SK-N-DZ (cell line): ENCODE measurements at regions not wholly inside any gene's neighbourhood (a gene's known extent, or its start where the extent isn't known, plus 50 kb on each side); places are given as distances from the start of the nearest gene placed in this dataset.

Experiments
- DNase-seq: peaks from one replicate; pipeline ENCODE4 v3.0.0-alpha.2; 2015; ENCODE audit warnings: low spot score

- DNase-seq: no peak
Measured at GRCh38 chr3:193847402-193847801, 254.4 kb downstream of the OPA1 start.

DNA sequence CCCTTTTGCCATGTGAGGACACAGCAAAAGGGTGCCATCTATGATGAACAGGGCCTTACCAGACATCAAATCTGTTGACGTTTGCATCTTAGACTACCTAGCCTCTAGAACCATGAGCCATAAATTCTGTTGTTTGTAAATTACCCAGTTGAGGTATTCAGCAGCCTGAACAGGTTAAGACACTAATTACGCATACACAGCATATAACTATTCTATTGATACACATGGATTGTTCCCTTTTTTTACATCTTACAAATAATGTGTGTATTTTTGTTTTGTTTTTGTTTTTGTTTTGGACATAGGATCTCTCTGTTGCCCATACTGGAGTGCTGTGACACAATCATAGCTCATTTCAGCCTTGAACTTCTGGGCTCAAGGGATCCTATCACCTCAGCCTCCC lies 255.5 kb downstream of the OPA1 start:
- no peak for DNase-seq

DNA sequence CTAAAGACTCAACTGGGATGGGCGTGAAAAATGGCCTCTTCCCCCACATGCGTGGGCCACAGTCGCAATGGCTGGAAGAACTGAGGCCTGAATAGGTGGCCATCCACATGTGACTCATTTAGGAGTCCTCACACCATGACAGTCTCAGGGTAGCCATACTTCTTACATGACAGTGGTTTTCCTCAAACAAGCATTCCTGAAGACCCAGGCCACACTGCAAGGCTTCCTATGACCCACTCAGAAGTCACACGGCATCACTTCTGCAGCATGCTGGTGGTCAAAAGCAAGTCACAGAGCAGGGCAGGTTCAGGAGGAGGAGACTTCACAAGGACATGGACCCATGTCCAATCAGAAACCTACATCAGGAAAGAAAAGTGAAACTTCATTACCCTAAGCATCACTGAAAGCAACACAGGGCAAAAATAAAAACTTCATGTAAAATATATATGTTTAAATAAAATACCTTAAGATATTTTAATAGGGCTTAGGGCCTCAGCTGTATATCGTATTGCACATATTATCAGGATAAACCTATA lies 257.1 kb downstream of the OPA1 start:
- no peak for DNase-seq

- DNase-seq: no peak
Measured at GRCh38 chr3:193851428-193851847, 258.4 kb downstream of the OPA1 start.

DNA sequence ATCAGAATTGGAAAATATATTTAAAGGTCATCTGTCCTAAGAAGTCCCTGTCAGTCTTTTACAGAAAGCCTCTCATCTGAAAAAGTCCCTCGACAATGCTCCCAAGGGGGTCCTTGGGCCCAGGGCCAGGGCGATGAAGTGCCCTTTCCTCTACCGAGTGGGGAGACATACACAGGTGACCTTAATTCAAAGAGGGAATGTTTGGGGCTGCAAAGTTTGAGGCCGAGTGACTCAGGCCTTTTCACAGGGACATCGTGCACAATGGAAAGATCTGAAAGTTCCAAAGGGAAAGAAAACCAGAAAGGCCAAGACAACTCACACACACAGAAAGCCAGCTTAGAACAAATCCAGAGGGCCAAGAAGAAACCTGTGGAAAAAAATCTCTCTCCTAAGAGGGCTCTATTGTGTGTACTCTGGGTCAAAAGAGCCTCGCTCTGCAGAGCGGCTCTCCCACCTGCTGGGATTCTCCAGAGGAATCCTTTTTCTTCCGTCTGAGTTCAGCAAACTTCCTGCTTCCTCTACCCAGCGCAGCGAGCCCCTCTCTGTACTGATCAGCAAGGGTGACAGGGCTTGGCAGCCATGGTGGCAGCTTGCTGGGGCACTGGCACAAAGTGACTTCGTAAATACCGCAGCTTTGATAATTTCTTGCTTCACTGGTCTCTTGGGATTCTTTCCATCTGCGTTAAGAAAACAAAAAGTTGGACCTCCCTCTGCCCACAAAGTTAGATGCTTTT lies 259.1 kb downstream of the OPA1 start:
- no peak for DNase-seq

- DNase-seq: no peak
Measured at GRCh38 chr3:193852901-193853300, 259.9 kb downstream of the OPA1 start.

DNA sequence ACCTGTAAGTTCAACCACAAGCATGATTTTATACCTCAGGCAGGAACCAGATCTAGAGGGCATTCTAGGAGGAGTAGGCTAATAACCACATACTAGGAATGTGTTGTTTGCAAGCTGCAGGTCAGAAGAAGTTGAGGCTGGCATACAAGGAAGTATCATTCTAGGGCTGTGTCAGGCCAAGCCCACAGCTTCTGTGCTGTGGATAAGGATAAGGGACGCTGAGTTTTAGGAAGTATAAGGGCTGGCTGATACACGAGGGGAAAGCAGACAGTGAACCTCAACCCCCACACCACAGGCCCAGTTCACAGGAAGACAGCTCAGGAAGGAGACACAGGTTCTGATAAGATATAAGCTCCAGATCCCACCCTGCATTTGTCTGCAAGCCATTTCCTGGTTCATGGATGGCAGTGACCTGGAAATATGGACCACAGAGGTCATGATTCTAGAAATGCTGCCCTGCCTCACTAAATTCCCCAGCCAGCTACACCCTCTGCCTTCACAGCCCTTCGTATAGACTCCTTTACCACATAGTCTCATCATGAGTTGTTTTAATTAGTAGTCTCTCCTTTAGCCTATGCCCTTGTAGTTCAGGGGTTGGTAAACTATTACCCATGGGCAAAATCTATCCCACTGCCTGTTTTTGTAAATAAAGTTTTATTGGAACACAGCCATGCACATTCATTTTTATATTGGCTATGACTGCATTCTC lies 260.7 kb downstream of the OPA1 start:
- no peak for DNase-seq

GRCh38 chr3:193857996-193858395 lies 265.0 kb downstream of the OPA1 start:
- no peak for DNase-seq

GRCh38 chr3:193859195-193859594 lies 266.2 kb downstream of the OPA1 start:
- no peak for DNase-seq

GRCh38 chr3:193861012-193861411 lies 268.0 kb downstream of the OPA1 start:
- DNase-seq: no peak

- no peak for DNase-seq
Measured at GRCh38 chr3:193862843-193863242, 269.8 kb downstream of the OPA1 start.

- no peak for DNase-seq
Measured at GRCh38 chr3:193863657-193864357, 270.8 kb downstream of the OPA1 start.

GRCh38 chr3:193865339-193865738 lies 270.6 kb upstream of the HES1 start:
- DNase-seq: no peak

DNA sequence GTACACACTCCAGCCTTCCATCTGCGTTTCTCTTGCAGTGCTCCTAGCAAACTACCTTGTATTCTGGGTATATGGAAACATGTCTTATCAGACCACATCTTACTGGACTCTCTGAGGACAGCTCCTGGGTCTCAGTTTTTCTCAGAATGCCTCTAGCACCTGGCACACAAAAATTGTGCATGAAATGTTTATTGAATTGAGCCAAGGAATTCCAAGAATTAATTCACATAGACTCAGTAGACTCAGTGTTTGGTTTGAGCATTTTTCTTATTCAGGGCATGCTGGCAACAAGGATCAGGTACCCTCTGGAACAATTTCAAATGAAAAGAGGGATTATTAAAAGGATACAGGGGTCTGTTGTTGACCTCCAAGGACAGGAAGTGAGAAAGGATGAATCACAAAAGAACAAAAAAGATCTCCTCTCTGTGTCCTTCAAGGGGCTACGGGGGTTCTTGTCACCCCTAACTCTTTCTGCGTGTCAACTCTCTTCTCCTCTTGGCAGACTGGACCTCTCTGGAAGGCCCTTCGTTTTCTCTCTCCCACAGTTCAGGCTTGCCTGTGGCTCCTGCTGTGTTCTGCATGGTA lies 270.0 kb upstream of the HES1 start:
- no peak for DNase-seq

GRCh38 chr3:193868590-193868989 lies 267.4 kb upstream of the HES1 start:
- DNase-seq: no peak

DNA sequence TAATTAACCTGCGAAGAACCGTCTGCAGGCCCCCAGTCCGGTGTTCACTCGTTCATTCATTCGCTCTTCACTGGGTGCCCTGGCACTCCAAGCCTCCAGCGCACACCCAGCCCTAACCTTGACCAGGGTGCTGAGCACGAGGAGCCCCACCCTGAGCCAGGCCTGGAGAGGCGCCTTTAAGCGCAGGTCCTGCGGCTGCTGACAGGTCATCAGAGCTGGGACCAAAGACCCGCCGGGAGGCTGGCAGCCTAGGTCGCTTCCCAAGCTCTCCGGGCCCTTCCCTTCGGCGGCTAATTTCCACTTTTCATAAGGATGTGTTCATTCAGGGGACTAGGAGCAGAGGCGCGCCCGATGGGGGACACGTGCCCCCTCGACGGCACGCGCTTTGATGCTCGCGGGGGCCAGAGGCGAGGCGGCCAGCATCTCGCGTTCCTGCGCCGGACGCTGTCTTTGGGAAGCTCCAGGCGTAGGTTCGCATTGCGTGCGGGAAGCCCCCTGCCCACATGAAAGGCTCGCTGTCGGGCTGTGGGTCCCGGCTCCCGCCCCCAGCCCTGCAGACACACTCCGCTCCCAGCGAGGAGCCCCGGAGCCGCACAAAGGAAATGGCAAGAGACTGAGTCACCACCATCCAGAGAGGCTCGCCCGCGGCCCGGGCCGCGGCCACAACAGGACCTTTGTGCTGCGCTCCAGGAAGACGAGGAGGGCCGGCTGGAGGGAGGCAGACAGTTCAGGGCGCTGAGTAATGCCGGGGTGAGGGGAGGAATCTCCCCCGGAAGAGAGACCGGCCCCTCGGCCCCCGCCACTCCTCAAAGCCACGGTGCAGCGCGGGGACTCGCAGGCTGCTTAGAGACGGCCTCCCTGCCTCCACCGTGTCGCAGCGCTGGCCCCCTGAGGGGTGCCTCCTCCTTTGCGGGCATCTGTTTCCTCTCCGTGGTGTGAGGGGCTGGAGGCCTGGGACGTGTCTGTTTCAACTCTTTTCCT lies 266.4 kb upstream of the HES1 start:
- no peak for DNase-seq

DNA sequence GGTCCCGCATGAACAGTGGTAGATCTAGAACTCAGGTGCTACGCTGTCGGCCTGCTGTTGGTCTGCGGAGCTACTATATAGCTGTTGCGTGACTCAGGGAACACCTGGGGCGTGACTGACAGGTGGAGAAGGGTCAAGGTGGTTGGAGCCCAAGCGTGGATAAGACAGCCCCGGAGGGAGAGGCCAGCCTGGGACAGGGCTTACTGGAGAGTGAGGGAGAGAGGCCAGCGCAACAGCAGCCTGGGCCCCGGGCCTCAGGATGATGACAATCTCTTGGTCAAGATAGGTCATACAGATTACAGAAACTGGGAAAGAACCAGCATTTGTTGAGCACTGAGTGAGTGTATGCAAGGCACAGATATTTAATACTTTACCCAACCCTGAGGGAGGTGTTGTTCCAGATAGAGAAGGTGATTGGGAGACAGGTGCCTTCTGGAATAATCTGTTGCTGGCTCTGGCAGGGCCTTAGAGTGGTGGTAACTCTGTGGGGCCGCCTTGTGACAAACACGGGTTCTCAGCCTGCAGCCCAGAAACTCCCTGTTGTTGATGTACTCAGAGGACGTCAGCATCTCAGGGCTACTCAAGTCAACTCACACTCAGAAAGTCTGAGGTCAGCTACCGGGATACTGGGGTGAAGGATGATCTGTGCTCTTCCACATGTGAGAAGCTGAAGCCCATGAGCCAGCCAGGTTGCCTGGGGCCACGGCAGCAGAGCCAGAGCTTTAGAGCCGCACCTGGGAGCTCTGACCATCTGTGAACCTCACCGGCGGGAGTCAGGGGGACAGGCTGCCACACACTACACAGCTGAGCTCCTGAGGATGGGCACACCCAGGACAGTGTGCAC lies 265.4 kb upstream of the HES1 start:
- DNase-seq: no peak

- no peak for DNase-seq
Measured at GRCh38 chr3:193871220-193871485, 264.8 kb upstream of the HES1 start.

- no peak for DNase-seq
Measured at GRCh38 chr3:193872265-193872753, 263.6 kb upstream of the HES1 start.
